ENCODE measurements at regions not wholly inside any gene's neighbourhood (a gene's known extent, or its start where the extent isn't known, plus 50 kb on each side); places are given as distances from the start of the nearest gene placed in this dataset.

- Histone ChIP-seq H3K27ac (no peak overlapping the region), H3K27me3 (replicated peaks; ENCODE audit: insufficient read depth) (no peaks in the 10 kb centered on the region), H3K4me3 (no peak overlapping the region), H3K4me1 (ENCODE audit: control insufficient read depth in 1 of 2, low read depth in 2 of 2) (peaks cover 8 to 28% of the 10 kb centered on the region in 2 donors), H3K9me3 (no peaks in the 10 kb centered on the region), H3K36me3 (no peaks in the 10 kb centered on the region)
- no peak for DNase-seq (ENCODE audit: low spot score)
- no peak for ATAC-seq (ENCODE audit: insufficient number of reproducible peaks, low FRiP score, low read depth)
- no peak for TF ChIP-seq CTCF (IDR thresholded peaks at IDR 0.05)
Observed at GRCh38 chr2:215702116-215702902, 266.4 kb upstream of the FN1 start.

DNA sequence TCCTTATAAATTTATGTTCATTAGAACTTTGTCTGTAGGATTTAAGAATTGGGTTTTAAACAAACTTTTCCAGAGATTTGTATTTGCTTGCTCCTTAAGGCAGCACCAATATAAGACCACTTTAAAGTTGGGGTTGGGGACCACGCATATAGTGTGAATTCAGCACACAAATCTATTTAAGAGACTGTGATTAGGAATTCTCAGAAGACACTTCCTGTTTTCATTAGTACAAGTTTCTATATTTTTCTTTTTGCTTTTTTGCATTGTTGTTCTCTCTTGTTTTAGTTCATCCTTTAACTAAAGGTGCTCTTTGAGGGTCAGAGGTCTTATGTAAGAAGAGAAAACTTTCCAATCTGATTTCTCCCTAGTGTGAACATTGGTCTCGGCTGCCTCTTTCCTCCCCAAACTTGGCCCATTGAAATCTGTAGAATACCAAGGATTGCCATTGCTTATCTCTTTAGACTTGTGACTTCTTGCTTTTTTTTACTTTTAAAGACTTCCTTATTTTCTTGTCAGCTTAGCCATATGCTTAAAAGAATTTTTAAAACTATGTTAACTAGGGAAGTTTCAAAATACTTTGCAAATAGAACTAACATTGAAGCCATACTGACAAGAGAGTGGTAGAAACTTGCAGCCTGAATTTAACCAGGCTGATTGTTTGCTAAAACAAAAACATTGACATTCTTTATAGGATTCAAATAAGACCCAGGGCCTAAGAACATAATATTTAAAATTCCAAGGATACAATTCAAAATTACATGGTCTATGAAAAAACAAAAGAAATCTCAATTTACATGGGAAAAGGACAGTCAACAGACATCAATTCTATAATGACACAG is 264.1 kb upstream of the FN1 start:
- Histone ChIP-seq H3K27ac (no peak overlapping the region), H3K4me3 (no peak overlapping the region), H3K27me3 (replicated peaks; ENCODE audit: insufficient read depth) (no peaks in the 10 kb centered on the region), H3K36me3 (no peaks in the 10 kb centered on the region), H3K4me1 (ENCODE audit: control insufficient read depth in 1 of 2, low read depth in 2 of 2) (peaks cover 8 to 11% of the 10 kb centered on the region in 2 donors), H3K9me3 (no peaks in the 10 kb centered on the region)
- no peak for DNase-seq (ENCODE audit: low spot score)
- TF ChIP-seq CTCF (IDR thresholded peaks at IDR 0.05): no peak
- no peak for ATAC-seq (ENCODE audit: insufficient number of reproducible peaks, low FRiP score, low read depth)

- H3K36me3 ChIP-seq: no peaks in the 10 kb centered on the region
- DNase-seq (ENCODE audit: low spot score) (no peak), ATAC-seq (ENCODE audit: insufficient number of reproducible peaks, low FRiP score, low read depth) (no peak)
- TF ChIP-seq CTCF (IDR thresholded peaks at IDR 0.05): no peak
- no peak overlapping the region for H3K4me3 ChIP-seq
- no peak overlapping the region for H3K27ac ChIP-seq
- H3K27me3 ChIP-seq (replicated peaks; ENCODE audit: insufficient read depth): no peaks in the 10 kb centered on the region
- H3K4me1 ChIP-seq (ENCODE audit: control insufficient read depth in 1 of 2, low read depth in 2 of 2): peaks cover 9 to 18% of the 10 kb centered on the region in 2 donors
- H3K9me3 ChIP-seq: no peaks in the 10 kb centered on the region
Observed at GRCh38 chr2:215699018-215699417, 263.1 kb upstream of the FN1 start.

- no peak for DNase-seq (ENCODE audit: low spot score)
- Histone ChIP-seq H3K27me3 (replicated peaks; ENCODE audit: insufficient read depth) (no peaks in the 10 kb centered on the region), H3K9me3 (no peaks in the 10 kb centered on the region), H3K36me3 (no peaks in the 10 kb centered on the region), H3K4me3 (no peak overlapping the region), H3K4me1 (ENCODE audit: control insufficient read depth in 1 of 2, low read depth in 2 of 2) (peaks cover 13 to 22% of the 10 kb centered on the region in 2 donors), H3K27ac (no peak overlapping the region)
- no peak for ATAC-seq (ENCODE audit: insufficient number of reproducible peaks, low FRiP score, low read depth)
- TF ChIP-seq CTCF (IDR thresholded peaks at IDR 0.05): no peak
Observed at GRCh38 chr2:215698566-215698965, 262.7 kb upstream of the FN1 start.

GRCh38 chr2:215697496-215697895 is 261.6 kb upstream of the FN1 start:
- Histone ChIP-seq H3K36me3 (no peaks in the 10 kb centered on the region), H3K27ac (no peak overlapping the region), H3K4me1 (ENCODE audit: control insufficient read depth in 1 of 2, low read depth in 2 of 2) (peaks cover 21 to 33% of the 10 kb centered on the region in 2 donors), H3K9me3 (no peaks in the 10 kb centered on the region), H3K27me3 (replicated peaks; ENCODE audit: insufficient read depth) (no peaks in the 10 kb centered on the region), H3K4me3 (no peak overlapping the region)
- no peak for ATAC-seq (ENCODE audit: insufficient number of reproducible peaks, low FRiP score, low read depth)
- DNase-seq (ENCODE audit: low spot score): no peak
- TF ChIP-seq CTCF (IDR thresholded peaks at IDR 0.05): no peak

Measured in thoracic aorta (tissue), 2 donors.